ENCODE measurements at regions not wholly inside any gene's neighbourhood (a gene's known extent, or its start where the extent isn't known, plus 50 kb on each side); places are given as distances from the start of the nearest gene placed in this dataset.

DNA sequence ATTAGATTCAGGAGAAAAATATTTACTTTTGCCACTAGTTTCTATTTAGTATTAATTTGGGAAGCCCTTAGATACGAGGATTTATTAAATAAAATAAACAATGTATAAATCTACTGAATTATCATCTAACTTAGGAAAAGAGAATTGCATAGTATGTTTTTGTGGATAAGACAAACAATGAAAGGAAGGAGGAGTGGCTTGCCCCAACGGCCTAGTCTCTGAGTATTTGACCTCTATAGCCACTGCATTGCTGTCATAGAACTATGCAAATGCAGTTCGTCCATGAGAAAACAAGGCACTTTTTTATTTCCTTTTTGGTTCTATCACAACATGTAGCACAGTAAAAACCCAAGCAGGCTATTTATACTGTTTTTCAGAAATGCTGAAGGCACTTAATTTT, 321.2 kb upstream of the CCNH start:
- DNase-seq, result no peak
- Histone ChIP-seq H3K4me1 (no peaks in the 10 kb centered on the region), H3K9me3 (no peaks in the 10 kb centered on the region), H3K4me3 (ENCODE audit: low read depth, low read length) (no peak overlapping the region), H3K27me3 (replicated peaks; ENCODE audit: control insufficient read depth, insufficient read depth, low read length) (no peaks in the 10 kb centered on the region), H3K36me3 (ENCODE audit: control insufficient read depth, insufficient read depth, low read length) (no peaks in the 10 kb centered on the region)
- Mint-ChIP-seq H3K36me3 (ENCODE audit: insufficient read depth, unreplicated experiment) (no peaks in the 10 kb centered on the region), H3K27me3 (ENCODE audit: insufficient read depth, unreplicated experiment) (no peaks in the 10 kb centered on the region), H3K4me3 (ENCODE audit: unreplicated experiment) (no peak overlapping the region), H3K9me3 (ENCODE audit: unreplicated experiment) (no peaks in the 10 kb centered on the region), H3K27ac (ENCODE audit: unreplicated experiment) (no peak overlapping the region), H3K4me1 (ENCODE audit: low read depth, unreplicated experiment) (no peaks in the 10 kb centered on the region)
- TF ChIP-seq, protein P1, sequence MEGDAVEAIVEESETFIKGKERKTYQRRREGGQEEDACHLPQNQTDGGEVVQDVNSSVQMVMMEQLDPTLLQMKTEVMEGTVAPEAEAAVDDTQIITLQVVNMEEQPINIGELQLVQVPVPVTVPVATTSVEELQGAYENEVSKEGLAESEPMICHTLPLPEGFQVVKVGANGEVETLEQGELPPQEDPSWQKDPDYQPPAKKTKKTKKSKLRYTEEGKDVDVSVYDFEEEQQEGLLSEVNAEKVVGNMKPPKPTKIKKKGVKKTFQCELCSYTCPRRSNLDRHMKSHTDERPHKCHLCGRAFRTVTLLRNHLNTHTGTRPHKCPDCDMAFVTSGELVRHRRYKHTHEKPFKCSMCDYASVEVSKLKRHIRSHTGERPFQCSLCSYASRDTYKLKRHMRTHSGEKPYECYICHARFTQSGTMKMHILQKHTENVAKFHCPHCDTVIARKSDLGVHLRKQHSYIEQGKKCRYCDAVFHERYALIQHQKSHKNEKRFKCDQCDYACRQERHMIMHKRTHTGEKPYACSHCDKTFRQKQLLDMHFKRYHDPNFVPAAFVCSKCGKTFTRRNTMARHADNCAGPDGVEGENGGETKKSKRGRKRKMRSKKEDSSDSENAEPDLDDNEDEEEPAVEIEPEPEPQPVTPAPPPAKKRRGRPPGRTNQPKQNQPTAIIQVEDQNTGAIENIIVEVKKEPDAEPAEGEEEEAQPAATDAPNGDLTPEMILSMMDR (IDR thresholded peaks at IDR 0.05; ENCODE audit: insufficient read depth in 1 of 2, low read depth in 1 of 2, low read length in 1 of 2, severe bottlenecking in 1 of 2, unreplicated experiment in 1 of 2), result no peak
- intact Hi-C loops (cut with micrococcal nuclease; ENCODE audit: unreplicated experiment), result no loop called here
- BruUV-seq (replicated peaks), result no TSS peak
- ChIA-PET POLR2A (no interaction called here), CTCF (no interaction called here)

DNA sequence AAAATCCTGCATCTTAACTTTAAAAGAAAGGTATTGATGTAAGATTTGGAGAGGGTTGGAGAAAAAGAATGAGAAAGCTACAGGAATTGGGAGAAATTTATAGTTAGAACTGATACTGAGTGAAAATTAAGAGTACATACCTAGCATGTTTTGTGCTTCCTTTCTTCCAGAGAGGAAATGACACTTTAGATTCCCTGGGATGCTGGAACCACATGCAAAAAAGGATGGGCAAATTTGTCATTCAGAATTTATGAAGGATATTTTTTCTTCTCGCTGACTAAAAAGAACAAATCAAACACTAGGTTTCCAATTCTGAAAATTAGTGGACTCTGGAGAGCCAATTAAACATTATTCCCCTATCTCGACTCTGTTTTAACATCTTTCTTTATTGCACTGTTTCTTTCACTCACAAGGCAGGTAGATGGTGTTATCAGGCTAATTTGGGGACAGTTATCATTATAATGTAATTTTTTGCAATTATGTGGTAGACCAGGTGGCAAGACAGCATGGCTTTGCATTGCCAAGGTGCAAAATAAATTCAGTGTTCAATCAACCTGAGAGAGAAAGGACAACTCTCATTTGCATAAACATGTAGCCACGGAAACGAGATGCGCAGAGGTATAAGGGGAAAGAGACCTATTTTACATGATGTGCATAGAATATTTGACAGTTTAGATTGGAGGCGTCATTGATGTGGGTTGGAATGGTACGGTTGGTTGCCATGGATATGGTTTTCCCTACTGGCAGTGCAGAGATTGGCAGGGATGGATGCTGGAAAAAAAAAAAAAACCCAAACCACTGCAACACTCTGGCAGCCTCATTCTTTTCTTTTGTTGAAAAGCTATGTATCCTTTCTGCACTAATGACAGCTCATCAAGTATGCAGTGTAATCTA, 320.4 kb upstream of the CCNH start:
- H3K36me3 ChIP-seq (ENCODE audit: control insufficient read depth, insufficient read depth, low read length), result no peaks in the 10 kb centered on the region
- H3K4me3 ChIP-seq (ENCODE audit: low read depth, low read length), result no peak overlapping the region
- Mint-ChIP-seq H3K27ac (ENCODE audit: unreplicated experiment) (no peak overlapping the region), H3K9me3 (ENCODE audit: unreplicated experiment) (no peaks in the 10 kb centered on the region), H3K27me3 (ENCODE audit: insufficient read depth, unreplicated experiment) (no peaks in the 10 kb centered on the region), H3K4me3 (ENCODE audit: unreplicated experiment) (no peak overlapping the region), H3K36me3 (ENCODE audit: insufficient read depth, unreplicated experiment) (no peaks in the 10 kb centered on the region), H3K4me1 (ENCODE audit: low read depth, unreplicated experiment) (no peaks in the 10 kb centered on the region)
- POLR2A ChIA-PET, result no interaction called here
- no peaks in the 10 kb centered on the region for H3K9me3 ChIP-seq
- DNase-seq, result no peak
- BruUV-seq (replicated peaks), result no TSS peak
- CTCF ChIA-PET, result no interaction called here
- no peaks in the 10 kb centered on the region for H3K27me3 ChIP-seq (replicated peaks; ENCODE audit: control insufficient read depth, insufficient read depth, low read length)
- intact Hi-C loops (cut with micrococcal nuclease; ENCODE audit: unreplicated experiment), result no loop called here
- TF ChIP-seq, protein P1 (IDR thresholded peaks at IDR 0.05; ENCODE audit: insufficient read depth in 1 of 2, low read depth in 1 of 2, low read length in 1 of 2, severe bottlenecking in 1 of 2, unreplicated experiment in 1 of 2), result no peak
- no peaks in the 10 kb centered on the region for H3K4me1 ChIP-seq

DNA sequence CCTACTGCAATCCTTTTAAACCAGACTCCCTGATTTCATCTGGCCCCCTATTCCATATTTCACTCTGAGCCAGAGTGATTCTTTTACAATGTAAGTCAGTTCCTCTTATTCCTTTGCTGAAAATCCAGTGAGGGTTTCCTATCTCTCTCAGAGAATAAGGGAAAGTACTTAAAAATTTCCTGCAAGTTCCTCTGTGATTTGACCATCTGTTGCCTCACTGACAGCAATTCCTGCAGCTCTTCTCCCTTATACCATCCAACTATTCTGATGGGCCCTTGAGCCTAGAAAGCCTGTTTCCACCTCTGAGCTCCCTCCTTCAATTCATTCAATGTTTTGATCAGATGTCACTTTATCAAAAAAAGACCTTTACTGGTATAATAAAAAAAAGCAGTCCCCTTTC, 317.1 kb upstream of the CCNH start:
- CTCF ChIA-PET, result no interaction called here
- Mint-ChIP-seq H3K4me3 (ENCODE audit: unreplicated experiment) (no peak overlapping the region), H3K27me3 (ENCODE audit: insufficient read depth, unreplicated experiment) (no peaks in the 10 kb centered on the region), H3K27ac (ENCODE audit: unreplicated experiment) (no peak overlapping the region), H3K4me1 (ENCODE audit: low read depth, unreplicated experiment) (no peaks in the 10 kb centered on the region), H3K9me3 (ENCODE audit: unreplicated experiment) (no peaks in the 10 kb centered on the region), H3K36me3 (ENCODE audit: insufficient read depth, unreplicated experiment) (no peaks in the 10 kb centered on the region)
- intact Hi-C loops (cut with micrococcal nuclease; ENCODE audit: unreplicated experiment), result no loop called here
- no peaks in the 10 kb centered on the region for H3K9me3 ChIP-seq
- no TSS peak for BruUV-seq (replicated peaks)
- no peak for DNase-seq
- H3K36me3 ChIP-seq (ENCODE audit: control insufficient read depth, insufficient read depth, low read length), result no peaks in the 10 kb centered on the region
- TF ChIP-seq, protein P1 (IDR thresholded peaks at IDR 0.05; ENCODE audit: insufficient read depth in 1 of 2, low read depth in 1 of 2, low read length in 1 of 2, severe bottlenecking in 1 of 2, unreplicated experiment in 1 of 2), result no peak
- no peaks in the 10 kb centered on the region for H3K27me3 ChIP-seq (replicated peaks; ENCODE audit: control insufficient read depth, insufficient read depth, low read length)
- POLR2A ChIA-PET, result no interaction called here
- no peak overlapping the region for H3K4me3 ChIP-seq (ENCODE audit: low read depth, low read length)
- no peaks in the 10 kb centered on the region for H3K4me1 ChIP-seq
